GM12873 (cell line): ENCODE measurements at regions not wholly inside any gene's neighbourhood (a gene's known extent, or its start where the extent isn't known, plus 50 kb on each side); places are given as distances from the start of the nearest gene placed in this dataset.

ENCODE experiments used
- TF ChIP-seq, protein P1 (sequence below): IDR thresholded peaks from 2 replicates; pipeline ENCODE4 v1.5.1; 2012; ENCODE audit warnings: low read depth, mild to moderate bottlenecking, moderate library complexity, low read length, control low read depth; ENCODE audit not compliant: insufficient read depth; ENCODE audit errors: missing control alignments

DNA sequence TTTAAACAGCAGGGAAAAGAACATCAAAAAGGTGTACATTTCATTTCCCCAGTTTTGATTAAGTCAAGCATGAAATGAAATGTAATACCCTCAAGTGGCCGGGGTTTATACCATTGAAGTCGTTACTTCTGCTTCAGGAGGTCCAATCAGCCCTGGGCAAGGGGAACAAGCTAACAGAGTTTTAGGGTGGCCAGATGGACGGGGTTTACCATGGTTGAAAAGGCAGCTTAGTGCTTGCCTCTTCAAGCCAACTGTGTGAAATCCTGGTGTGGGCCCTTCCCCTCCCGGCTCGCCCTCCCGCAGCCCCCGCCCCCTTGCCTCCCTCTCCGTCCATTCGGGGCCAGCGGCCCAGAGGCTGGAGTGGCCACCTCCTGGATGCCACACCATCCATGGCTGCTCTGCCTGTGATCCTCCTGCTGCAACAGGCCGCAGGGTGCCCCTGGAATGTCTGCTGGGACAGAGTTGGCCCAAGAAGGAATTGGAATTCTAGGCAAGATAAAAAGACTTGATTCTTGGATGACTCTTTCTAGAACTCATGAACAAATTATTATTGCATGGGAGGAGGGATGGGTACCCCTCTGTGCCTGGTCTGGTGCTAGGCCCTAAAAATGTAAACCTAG is 296.2 kb upstream of the IRX3 start:
- TF ChIP-seq, protein P1, sequence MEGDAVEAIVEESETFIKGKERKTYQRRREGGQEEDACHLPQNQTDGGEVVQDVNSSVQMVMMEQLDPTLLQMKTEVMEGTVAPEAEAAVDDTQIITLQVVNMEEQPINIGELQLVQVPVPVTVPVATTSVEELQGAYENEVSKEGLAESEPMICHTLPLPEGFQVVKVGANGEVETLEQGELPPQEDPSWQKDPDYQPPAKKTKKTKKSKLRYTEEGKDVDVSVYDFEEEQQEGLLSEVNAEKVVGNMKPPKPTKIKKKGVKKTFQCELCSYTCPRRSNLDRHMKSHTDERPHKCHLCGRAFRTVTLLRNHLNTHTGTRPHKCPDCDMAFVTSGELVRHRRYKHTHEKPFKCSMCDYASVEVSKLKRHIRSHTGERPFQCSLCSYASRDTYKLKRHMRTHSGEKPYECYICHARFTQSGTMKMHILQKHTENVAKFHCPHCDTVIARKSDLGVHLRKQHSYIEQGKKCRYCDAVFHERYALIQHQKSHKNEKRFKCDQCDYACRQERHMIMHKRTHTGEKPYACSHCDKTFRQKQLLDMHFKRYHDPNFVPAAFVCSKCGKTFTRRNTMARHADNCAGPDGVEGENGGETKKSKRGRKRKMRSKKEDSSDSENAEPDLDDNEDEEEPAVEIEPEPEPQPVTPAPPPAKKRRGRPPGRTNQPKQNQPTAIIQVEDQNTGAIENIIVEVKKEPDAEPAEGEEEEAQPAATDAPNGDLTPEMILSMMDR, result no peak

- TF ChIP-seq, protein P1, result no peak
These were observed 292.6 kb upstream of the IRX3 start for GRCh38 chr16:54579106-54579728.

DNA sequence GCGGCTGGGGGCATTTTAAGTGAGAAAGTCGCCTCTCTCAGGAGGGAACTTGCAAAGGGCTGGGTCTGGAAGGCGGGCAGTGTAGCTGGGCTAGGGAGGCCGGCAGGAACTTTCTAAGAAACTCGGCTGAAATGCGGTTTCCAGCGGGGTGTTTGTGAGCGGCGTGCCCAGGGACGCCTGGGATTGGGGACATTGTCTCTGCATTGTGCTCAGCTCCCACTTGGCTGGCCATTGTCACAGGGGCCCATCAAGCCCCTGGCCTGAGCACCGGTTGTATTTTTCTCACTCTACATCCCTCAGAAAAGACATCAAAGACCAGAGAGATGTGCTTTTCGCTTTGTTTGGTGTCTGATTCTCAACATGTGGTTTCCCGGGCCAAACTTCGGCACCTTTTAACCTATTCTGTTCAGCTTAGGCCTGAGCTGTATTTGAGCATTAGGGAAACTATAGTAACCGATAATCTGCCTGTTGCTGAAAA is 291.1 kb upstream of the IRX3 start:
- TF ChIP-seq, protein P1, result no peak

- TF ChIP-seq, protein P1, result no peak
These were observed 290.2 kb upstream of the IRX3 start for GRCh38 chr16:54576785-54577184.

DNA sequence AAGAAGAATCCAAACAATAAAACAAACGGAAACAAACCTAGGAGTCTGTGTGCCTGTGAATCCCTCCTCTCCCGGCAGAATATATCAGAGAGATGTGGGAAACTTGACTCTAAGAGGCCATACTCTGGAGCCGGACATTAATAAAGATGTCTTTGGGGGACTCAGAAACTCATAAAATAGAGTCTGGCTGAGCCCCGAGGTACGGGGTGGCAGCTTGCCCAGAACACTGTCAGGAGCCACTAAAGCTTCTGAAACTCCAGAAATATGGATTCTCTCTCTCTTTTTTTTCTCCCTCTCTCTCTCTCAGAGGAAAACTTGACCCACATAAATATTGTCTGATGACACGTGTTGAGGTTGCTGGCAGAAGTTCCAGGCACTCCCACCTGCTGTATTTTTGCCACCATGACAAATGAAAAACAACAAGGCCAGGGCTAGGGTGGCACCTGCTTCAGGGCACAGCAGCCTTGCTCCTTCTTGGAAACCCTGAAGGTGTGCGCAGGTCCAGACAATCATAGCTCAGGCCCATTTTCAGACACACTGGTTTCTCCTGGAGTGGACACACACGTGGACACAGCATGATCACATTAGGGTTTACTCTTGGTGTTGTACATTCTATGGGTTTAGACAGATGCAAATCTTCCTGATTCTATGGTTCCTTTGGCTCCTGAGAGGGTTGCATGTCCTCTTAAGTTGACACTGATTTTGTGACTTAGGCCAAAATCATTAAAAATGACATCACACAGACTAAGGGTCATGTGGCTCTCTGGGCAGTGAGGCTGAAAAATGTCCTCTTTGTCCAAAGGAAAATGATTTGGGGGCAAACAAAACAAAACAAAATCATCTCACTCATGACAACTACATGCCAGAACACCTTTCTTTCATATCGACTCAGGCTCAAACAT is 282.6 kb upstream of the IRX3 start:
- TF ChIP-seq, protein P1, result no peak

- TF ChIP-seq, protein P1, result no peak
These were observed 278.3 kb upstream of the IRX3 start for GRCh38 chr16:54564841-54565240.

GRCh38 chr16:54554581-54554980 is 268.0 kb upstream of the IRX3 start:
- TF ChIP-seq, protein P1, result no peak
